ENCODE measurements at regions not wholly inside any gene's neighbourhood (a gene's known extent, or its start where the extent isn't known, plus 50 kb on each side); places are given as distances from the start of the nearest gene placed in this dataset.

GRCh38 chr4:111699165-111699564 is 446.1 kb upstream of the FAM241A start:
- intact Hi-C loops (cut with micrococcal nuclease), result no loop called here

- intact Hi-C loops (cut with micrococcal nuclease), result no loop called here
These were observed 444.2 kb upstream of the FAM241A start for GRCh38 chr4:111701102-111701501.

GRCh38 chr4:111707491-111707890 is 437.8 kb upstream of the FAM241A start:
- intact Hi-C loops (cut with micrococcal nuclease), result no loop called here

- intact Hi-C loops (cut with micrococcal nuclease), result no loop called here
These were observed 433.1 kb upstream of the FAM241A start for GRCh38 chr4:111712093-111712677.

GRCh38 chr4:111713276-111713675 is 432.0 kb upstream of the FAM241A start:
- intact Hi-C loops (cut with micrococcal nuclease), result no loop called here

- intact Hi-C loops (cut with micrococcal nuclease), result no loop called here
These were observed 427.3 kb upstream of the FAM241A start for GRCh38 chr4:111717921-111718320.

- intact Hi-C loops (cut with micrococcal nuclease), result no loop called here
These were observed 426.3 kb upstream of the FAM241A start for GRCh38 chr4:111718763-111719559.

- intact Hi-C loops (cut with micrococcal nuclease), result no loop called here
These were observed 424.4 kb upstream of the FAM241A start for GRCh38 chr4:111720866-111721265.

- intact Hi-C loops (cut with micrococcal nuclease), result no loop called here
These were observed 423.0 kb upstream of the FAM241A start for GRCh38 chr4:111722213-111722720.

GRCh38 chr4:111736516-111736915 is 408.7 kb upstream of the FAM241A start:
- intact Hi-C loops (cut with micrococcal nuclease), result no loop called here

- intact Hi-C loops (cut with micrococcal nuclease), result no loop called here
These were observed 400.4 kb upstream of the FAM241A start for GRCh38 chr4:111744847-111745246.

GRCh38 chr4:111748157-111748556 is 397.1 kb upstream of the FAM241A start:
- intact Hi-C loops (cut with micrococcal nuclease), result no loop called here

- intact Hi-C loops (cut with micrococcal nuclease), result no loop called here
These were observed 391.3 kb upstream of the FAM241A start for GRCh38 chr4:111754003-111754402.

GRCh38 chr4:111755571-111755970 is 389.7 kb upstream of the FAM241A start:
- intact Hi-C loops (cut with micrococcal nuclease), result no loop called here

- intact Hi-C loops (cut with micrococcal nuclease), result no loop called here
These were observed 383.7 kb upstream of the FAM241A start for GRCh38 chr4:111761531-111761930.

- intact Hi-C loops (cut with micrococcal nuclease), result no loop called here
These were observed 374.7 kb upstream of the FAM241A start for GRCh38 chr4:111770514-111770913.

- intact Hi-C loops (cut with micrococcal nuclease), result no loop called here
These were observed 371.4 kb upstream of the FAM241A start for GRCh38 chr4:111773858-111774257.

- intact Hi-C loops (cut with micrococcal nuclease), result no loop called here
These were observed 369.5 kb upstream of the FAM241A start for GRCh38 chr4:111775556-111776297.

GRCh38 chr4:111776561-111776960 is 368.7 kb upstream of the FAM241A start:
- intact Hi-C loops (cut with micrococcal nuclease), result no loop called here

GRCh38 chr4:111778543-111778942 is 366.7 kb upstream of the FAM241A start:
- intact Hi-C loops (cut with micrococcal nuclease), result no loop called here

GRCh38 chr4:111780965-111781364 is 364.3 kb upstream of the FAM241A start:
- intact Hi-C loops (cut with micrococcal nuclease), result no loop called here

- intact Hi-C loops (cut with micrococcal nuclease), result no loop called here
These were observed 363.6 kb upstream of the FAM241A start for GRCh38 chr4:111781611-111782010.

Data from T-helper 1 cell treated with Interleukin-12 subunit alpha and Interleukin-12 subunit beta and Interleukin-4 antibody, amounts not matched to agents 30 ng/mL and 1 ng/mL, for 36 hours (primary cell).